ENCODE measurements at regions not wholly inside any gene's neighbourhood (a gene's known extent, or its start where the extent isn't known, plus 50 kb on each side); places are given as distances from the start of the nearest gene placed in this dataset.

DNA sequence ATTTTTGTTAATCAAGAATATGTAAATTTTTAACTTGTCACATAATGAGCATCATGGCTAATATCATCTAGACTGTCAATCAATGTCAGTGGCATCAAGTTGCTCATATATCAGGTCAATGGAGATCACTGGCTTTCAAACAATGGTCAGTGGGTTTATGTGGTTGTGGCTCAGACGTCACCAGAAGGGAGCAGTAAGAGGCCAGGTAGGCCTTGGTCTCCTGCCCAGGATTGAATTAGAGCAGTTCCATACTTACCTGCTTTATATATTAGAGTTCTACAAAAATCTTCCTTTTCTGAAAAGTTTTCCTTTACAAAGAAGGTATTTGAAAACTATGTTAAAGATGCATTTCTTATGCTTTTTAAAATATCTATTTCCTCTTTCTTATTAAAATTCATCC lies 206.3 kb upstream of the B3GALT2 start:
- TF ChIP-seq, protein P1, sequence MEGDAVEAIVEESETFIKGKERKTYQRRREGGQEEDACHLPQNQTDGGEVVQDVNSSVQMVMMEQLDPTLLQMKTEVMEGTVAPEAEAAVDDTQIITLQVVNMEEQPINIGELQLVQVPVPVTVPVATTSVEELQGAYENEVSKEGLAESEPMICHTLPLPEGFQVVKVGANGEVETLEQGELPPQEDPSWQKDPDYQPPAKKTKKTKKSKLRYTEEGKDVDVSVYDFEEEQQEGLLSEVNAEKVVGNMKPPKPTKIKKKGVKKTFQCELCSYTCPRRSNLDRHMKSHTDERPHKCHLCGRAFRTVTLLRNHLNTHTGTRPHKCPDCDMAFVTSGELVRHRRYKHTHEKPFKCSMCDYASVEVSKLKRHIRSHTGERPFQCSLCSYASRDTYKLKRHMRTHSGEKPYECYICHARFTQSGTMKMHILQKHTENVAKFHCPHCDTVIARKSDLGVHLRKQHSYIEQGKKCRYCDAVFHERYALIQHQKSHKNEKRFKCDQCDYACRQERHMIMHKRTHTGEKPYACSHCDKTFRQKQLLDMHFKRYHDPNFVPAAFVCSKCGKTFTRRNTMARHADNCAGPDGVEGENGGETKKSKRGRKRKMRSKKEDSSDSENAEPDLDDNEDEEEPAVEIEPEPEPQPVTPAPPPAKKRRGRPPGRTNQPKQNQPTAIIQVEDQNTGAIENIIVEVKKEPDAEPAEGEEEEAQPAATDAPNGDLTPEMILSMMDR (IDR thresholded peaks at IDR 0.05), result no peak
- TF ChIP-seq POLR2A (IDR thresholded peaks at IDR 0.05), result no peak
